GM18907 (cell line): ENCODE measurements at regions not wholly inside any gene's neighbourhood (a gene's known extent, or its start where the extent isn't known, plus 50 kb on each side); places are given as distances from the start of the nearest gene placed in this dataset.
A peak's percentile ranks its signal among the peaks of the same experiment; 100 is the strongest.

Experiments used
- ATAC-seq: cut with Tn5 transposase; IDR thresholded peaks from one replicate; pipeline ENCODE4 v1.9.1; 2021; ENCODE audit warnings: mild to moderate bottlenecking, moderate library complexity; ENCODE audit not compliant: unreplicated experiment

GRCh38 chr13:30844548-30845296 is 61.3 kb upstream of the MEDAG start:
- no peak for ATAC-seq

DNA sequence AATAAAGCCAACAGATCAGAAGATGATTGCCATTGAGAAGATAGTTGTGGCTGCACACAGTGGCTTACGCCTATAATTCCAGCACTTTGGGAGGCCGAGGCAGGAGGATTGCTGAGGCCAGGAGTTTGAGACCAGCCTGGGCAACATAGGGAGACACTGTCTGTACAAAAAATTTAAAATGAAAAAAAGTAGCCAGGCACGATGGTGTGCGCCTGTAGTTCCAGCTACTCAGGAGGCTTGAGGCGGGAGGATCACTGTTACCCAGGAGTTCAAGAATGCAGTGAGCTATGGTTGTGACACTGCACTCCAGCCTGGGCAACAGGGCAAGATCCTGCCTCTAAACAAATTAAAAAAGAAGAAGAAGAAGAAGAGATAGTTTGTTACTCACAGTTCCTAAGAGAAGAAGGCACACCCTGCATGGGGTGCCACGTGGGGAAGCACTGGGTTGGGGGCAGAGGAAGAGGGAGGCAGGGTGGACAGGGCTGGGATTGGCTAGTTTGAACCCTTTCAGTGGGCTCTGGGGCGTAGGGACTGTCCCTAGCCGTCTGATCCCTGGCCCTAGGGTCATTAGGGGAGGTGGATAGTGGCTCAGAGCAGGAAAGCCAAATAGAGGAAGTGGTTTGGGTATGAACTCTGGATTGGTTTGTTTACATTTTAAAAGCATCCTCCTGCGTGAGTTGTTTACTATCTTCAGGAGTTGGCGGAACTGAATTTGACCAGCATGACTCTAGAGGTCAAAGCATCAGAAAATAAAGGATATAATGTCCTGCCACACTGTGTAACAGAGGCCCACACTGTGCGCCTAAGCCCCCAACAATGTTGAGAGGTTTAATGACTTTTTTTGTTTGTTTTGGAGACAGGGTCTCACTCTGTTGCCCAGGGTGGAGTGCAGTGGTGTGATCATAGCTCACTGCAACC is 60.5 kb upstream of the MEDAG start:
- ATAC-seq: peak; percentile 70

DNA sequence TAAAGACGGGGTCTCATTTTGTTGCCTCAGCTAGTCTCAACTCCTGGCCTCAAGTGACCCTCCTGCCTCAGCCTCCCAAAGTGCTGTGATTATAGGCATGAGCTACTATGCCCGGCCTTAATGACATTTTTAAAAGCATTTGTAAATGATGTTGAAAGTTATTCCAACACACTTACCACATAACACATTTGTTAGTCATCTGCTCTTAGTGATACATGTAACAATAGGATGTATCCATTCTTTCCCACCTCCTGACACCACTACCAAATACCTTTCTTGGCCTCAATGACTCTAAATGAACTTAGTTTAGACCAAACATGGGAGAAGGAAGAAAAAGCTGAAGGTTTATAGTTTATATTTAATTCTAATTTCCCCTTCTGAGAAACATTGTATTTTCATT is 59.8 kb upstream of the MEDAG start:
- no peak for ATAC-seq

DNA sequence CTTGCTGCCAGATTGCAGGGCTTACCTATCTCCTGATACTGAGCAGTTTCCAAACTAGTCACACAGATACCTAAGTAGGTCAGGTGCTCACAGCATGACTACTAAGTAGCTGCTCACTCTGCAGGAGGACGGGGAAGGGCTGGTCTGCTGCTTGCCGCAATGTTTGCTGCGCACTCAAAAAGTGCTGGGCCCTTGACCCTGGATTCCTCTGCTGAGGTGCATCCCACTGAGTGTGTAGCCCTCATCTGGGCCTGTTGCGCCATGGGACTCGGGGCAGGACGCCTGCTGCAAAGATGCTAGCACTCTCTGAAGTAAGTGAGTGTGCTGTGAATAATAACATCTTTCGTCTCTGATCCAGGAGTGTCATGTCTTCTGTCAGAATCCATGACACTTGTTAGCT is 59.2 kb upstream of the MEDAG start:
- no peak for ATAC-seq

GRCh38 chr13:30847650-30848307 is 58.3 kb upstream of the MEDAG start:
- no peak for ATAC-seq

GRCh38 chr13:30848332-30849027 is 57.6 kb upstream of the MEDAG start:
- ATAC-seq: no peak

DNA sequence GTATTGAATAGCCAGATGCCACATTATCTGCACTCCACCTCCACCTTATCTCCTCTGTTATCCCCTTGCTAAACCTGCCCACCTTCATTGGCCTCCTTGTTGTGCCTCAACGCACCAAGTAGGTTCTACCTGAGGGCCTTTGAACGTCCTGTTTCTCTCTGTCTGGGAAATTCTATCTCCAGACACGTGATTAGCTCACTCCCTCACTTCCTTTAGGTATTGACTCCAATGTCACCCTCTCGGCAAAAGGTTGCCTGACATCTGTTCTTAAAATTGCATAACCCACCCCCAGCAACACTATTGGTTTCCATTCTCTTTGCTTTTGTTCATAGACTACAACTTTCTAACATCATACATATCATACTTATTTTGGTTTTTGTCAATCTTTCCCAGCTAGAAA is 56.5 kb upstream of the MEDAG start:
- no peak for ATAC-seq

GRCh38 chr13:30850204-30850866 is 55.7 kb upstream of the MEDAG start:
- no peak for ATAC-seq

GRCh38 chr13:30850867-30851211 is 55.2 kb upstream of the MEDAG start:
- ATAC-seq: no peak

- peak; percentile 64 for ATAC-seq
These were observed 54.4 kb upstream of the MEDAG start for GRCh38 chr13:30851697-30852096.

DNA sequence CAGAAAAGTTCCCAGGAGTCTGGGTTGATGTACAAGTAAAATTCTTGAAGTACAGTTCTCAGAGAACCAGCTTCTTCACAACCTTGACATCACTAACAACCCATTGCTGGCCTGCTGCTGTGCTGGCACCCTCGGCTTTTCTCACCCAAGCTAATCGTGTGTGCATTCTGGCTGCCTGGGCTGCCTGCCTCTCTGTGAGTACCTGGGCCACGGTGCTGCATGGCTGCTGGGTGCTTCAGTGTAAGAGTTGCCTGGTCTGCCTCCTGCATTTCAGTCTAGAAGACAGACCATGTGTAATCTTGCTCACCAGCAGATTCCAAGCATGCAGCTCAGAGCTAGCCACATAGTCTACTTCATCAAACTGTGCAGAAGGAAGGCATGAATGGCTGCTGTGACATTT is 50.5 kb upstream of the MEDAG start:
- ATAC-seq: no peak

GRCh38 chr13:30856005-30856790 is 49.9 kb upstream of the MEDAG start:
- ATAC-seq: no peak
